ENCODE measurements at regions not wholly inside any gene's neighbourhood (a gene's known extent, or its start where the extent isn't known, plus 50 kb on each side); places are given as distances from the start of the nearest gene placed in this dataset.

DNA sequence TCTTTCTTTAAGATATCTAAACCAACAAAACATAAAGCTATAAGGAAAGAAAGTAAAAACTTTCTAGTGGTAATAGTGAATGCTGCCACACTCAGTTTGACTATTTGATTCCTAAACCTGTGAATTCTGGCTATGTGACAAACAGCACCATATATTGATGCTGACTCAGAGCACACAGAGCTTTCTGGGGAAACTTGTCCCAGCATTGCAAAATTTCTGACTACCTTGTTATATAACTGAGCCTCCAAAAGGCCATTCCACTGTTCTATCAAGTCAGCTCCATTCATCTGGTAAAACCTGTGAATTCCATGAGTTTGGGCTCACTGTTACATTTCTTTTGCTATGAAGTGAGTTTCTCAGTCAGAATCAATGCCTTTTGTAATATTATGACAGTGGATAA, 1229.7 kb downstream of the PCDH18 start:
- DNase-seq (ENCODE audit: low spot score): no peak

DNA sequence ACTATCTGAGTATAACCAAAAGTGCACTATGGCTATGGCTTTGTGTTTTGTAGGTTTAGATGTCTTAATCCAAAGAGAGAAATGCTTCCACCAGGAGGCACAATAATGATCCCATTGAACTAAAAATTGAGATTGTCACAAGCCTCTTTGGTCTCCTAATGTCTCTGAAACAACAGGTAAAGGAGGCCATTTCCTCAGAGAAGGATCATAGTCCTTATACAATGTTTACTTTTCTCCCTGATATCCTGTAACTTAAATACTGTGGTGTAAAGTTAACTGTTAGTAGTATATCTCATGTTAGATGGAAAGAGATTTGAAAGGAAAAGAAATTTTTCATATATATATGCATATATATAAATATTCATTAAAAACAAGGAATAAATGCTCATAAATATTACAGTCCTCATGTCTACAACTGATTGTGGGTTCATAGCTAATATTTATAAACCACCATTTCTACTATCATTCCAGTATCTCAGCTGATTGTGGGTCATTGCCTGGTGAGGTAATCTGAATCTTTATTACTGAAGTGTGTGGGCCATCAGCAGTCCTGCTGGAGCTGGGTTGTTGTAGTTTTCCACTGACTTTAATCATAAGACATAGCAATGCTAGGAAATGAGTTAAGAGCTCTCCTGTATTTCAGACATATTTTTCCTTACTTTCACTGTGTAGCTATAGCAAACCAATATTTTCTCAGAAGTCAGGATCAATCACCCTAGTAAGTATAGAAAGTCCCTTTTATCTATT, 1230.4 kb downstream of the PCDH18 start:
- no peak for DNase-seq (ENCODE audit: low spot score)

DNA sequence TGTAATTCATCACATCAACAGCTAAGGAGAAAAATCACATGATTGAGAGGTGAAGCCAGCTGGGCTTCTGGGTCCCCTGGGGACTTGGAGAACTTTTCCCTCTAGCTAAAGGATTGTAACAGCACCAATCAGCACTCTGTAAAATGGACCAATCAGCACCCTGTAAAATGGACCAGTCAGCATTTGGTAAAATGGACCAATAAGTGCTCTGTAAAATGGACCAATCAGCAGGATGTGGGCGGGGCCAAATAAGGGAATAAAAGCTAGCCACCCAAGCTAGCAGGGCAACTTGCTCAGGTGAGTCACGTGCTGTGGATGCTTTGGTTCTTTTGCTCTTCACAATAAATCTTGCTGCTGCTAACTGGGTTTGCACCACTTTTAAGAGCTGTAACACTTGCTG, 1248.3 kb downstream of the PCDH18 start:
- DNase-seq (ENCODE audit: low spot score): no peak

DNA sequence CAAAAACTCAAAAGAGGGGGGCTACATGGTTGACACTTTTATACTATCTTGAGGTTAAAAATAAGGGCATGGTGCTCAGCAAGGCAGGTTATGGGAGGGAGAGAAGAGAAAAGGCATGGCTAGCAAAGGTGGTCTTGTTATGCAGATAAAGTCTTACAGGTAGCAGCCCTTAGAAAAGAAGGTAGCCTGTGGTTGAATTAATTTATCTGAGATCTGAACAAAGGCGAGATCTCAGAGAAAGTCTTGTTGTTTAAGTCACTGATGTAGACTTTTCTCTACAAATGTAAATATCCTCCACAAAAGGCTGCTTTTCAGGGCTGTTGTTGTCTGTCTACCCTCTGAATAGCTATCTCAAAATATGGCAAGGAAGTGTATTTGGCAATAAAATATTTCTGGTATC, 1250.4 kb downstream of the PCDH18 start:
- no peak for DNase-seq (ENCODE audit: low spot score)

DNA sequence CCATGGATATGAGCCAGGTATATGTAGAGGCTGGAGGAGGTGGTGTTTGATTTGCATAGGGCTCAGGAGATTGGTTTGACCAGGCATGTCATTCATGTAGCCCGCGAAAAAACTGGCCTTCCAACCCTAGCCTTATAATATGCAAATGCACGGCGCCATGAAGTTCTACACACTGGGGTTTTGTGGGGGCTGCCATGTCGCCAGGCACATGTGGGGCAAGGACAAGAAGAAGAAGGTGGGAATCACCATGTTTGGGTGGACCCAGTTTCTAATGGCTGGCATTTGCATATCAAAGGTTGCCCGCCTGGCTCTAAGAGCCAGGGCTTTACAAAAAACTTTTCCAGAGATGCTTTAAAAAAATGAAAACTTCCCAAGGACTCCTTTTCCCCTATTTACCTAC, 1251.0 kb downstream of the PCDH18 start:
- no peak for DNase-seq (ENCODE audit: low spot score)

DNA sequence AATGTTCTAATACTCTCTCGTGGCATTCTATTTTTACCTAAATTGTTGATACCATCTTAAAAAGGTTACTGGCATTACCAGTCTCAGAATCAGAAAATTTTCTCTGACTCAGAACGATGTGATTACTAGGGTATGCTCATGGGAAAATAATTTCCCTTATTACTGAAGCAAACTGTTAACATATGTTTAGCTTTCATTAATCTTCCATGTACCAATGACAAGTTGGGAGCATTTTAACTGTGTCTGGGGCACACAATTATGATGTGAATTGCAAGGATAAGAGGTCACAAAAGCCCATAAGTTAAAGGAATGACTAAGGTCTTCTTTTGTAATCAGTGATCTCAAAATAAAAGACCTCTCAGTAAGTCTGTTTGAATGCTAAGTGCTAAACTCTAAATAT, 1254.6 kb downstream of the PCDH18 start:
- no peak for DNase-seq (ENCODE audit: low spot score)

DNA sequence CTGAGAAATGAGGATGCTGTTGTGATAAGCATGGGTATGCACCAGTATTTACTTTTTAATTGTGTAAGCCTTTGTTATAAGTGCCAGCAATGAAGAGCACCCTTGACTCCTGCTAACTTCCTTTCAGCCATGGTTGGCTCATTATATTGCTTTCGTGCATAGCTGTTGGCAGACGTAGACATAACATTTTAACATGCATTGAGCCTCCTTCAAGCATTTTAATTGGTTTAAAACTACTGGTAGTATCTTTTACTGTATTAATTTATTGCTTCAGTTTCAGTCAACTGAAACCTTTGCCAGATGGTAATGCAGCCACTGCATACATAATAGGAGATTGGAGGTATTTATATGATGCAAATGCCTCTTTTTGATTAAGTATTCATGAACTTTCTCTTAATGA, 1285.4 kb downstream of the PCDH18 start:
- no peak for DNase-seq (ENCODE audit: low spot score)

DNA sequence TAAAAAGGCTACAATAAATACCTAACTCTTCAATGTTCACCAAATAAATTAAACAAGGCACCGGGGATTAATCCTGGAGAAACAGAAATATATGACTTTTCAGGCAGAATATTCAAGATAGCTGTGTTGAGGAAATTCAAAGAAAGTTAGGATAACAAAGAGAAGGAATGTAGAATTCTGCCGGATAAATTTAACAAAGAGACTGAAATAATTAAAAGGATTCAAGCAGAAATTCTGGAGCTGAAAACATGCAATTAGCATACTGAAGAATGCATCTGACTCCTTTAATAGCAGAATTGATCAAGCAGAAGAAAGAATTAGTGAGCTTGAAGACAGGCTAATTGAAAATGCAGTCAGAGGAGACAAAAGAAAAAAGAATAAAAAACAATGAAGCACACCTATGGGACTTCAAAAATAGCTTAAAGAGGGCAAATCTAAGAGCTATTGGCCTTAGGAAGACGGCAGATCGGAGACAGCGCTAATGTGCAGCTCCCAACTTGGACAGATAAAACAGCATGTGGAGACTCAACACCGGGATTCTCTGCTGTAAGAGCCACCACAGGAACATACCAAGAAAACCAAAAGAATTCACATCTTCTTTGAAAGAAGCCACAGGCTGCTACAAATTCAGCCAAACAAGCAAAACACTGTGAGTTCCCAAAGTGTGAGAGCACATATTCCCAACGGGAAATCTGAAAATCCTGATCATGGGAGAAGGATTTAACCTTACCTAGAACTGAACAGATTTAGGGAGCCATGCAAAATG, 1290.9 kb downstream of the PCDH18 start:
- no peak for DNase-seq (ENCODE audit: low spot score)

DNA sequence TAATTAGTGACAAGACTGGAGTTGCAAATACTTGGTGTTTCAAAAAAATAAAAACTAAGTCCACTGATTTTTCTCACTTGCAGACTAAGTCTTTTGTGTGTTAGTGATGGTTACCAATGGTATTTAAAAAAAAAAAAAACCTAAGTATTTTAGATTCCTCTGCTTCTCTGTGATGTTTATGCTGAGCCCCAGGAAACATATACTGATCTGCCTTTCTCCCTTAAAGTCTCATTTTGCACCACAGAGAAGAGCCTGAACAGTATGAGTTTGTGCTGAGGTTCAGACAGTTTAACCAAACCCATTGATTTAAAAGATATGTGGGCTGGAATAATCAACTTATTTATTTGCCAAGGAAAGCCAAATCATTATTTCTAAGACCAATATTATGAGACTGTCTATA, 1305.0 kb downstream of the PCDH18 start:
- no peak for DNase-seq (ENCODE audit: low spot score)

DNA sequence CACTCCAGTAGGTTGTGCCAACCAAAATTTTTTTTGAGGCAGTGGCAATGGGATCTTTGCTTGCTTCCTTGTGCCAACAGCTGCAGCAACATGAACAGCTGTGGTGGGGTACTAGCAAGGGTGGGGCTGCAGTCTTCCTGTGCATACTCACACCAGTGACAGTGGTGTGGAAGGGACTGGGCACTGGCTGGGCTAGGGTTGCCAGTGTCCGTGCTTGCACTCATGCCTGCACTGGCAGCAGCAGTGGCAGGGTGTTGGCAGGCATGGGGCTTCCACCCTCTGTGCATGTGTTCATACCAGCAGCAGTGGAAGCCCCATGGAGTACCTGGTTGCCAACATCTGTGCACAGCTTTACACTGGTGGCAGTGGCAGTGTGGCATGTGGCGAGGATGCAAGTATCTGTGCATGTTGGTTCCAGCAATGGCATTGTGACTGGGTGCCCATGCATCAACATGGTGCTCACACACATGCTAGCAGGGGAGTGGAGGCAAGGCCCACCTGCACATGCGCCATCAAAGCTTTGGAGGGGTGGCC, 1312.6 kb downstream of the PCDH18 start:
- DNase-seq (ENCODE audit: low spot score): no peak

DNA sequence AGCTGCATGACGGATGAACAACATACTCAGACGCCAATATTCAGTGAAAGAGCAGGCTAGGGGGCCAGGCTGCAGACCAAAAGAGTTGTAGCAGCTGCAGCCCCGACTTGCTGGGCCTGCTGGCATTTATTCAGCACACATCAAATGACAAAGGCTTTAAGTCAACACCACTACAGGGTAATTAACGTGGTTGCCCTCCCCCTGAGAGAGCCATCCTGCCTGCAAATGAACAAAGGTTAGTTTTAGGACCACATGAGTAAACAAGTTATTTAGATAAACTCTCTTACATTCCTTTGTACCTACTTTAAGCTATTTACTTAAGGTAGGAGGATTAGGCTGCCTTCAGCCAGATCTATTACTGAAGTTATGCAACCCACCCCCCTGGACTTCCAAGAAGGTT, 1329.1 kb downstream of the PCDH18 start:
- DNase-seq (ENCODE audit: low spot score): no peak

DNA sequence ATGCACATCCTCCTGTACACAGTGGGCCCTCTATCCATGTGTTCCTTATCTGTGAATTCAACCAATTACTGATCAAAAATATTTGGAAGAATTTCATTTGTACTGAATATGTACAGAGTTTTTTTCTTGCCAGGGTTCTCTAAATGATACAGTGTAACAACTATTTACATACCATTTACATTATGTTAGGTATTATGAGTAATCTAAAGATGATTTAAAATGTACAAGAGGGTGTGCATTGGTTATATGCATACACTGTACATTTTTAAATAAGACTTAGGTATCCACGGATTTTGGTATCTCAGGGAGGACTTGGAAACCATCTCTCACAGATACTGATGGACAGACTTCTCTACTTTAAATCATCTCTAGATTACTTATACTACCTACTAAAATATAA, 1333.9 kb downstream of the PCDH18 start:
- no peak for DNase-seq (ENCODE audit: low spot score)

DNA sequence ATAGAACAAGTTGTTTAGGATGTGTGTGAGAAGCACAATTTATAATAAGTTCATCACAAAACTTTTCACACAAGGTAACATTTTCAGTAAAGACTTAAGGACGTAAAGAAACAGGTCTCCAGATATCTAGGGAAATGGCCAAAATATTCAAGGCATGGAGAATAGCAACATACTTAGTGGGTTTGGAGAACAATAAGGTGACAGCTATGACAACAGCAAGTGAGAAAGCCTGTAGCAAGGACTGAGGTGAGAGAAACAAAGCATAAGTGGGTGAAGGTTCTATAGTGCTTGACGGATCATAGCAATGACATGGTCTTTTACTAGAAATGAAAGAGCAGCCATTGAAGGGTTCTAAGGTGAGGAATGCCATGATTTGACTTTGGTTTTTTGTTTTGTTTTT, 1337.3 kb downstream of the PCDH18 start:
- DNase-seq (ENCODE audit: low spot score): no peak

DNA sequence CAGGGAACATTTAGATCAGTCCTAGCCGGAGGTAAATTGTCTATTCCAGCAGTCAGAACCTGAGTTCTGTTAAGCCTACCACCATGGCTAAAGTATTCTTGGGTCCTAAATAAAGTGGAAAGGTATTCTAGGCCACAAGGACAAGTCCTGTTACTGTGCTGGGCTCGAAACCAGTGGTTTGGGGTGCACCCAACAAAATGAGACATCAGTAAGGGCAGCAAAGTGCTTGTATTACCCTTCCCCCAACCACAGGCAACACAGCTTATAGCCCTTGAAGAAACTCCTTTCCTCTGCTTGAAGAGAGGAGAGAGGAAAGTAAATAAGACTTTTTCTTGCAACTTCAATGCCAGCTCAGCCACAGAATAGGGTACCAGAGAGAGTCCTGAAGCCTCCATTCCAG, 1345.6 kb downstream of the PCDH18 start:
- no peak for DNase-seq (ENCODE audit: low spot score)

DNA sequence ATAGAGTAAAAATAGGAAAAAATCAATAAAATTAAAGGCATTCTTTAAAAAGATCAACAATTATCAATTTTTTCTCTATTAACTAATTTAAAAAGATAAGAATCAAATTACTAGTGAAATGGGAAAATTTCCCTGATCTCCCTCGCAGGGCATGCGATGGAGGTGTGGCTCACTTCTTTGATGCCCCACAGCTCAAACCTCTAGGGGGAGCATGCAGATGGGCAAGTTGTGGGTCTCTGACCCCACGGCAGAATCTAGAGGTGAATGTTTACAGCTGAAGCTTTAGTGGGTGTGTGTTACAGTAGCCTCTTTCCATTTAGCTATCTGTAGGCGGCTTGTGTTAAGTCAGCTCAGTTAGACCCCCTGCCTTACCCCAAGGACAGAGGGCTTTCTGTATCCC, 1348.8 kb downstream of the PCDH18 start:
- DNase-seq (ENCODE audit: low spot score): no peak

DNA sequence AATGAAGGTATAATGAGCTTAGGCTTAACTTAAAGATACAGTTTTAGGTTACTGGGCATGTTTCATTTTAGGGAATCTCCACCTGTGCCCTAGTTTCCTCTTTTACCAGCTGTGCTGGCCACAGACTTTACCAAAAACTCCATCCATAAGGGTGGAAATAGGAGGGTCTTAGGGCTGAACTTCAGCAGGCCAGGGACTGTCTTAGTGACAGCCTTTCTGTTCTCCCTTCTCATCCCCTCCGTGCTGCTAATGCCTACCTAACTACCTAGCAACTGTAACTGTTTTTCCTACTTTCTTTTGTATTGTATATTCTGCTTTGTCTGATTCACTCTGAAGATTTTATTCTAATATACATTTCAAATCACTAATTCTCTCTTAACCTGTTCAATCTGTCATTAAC, 1375.3 kb downstream of the PCDH18 start:
- DNase-seq (ENCODE audit: low spot score): no peak

DNA sequence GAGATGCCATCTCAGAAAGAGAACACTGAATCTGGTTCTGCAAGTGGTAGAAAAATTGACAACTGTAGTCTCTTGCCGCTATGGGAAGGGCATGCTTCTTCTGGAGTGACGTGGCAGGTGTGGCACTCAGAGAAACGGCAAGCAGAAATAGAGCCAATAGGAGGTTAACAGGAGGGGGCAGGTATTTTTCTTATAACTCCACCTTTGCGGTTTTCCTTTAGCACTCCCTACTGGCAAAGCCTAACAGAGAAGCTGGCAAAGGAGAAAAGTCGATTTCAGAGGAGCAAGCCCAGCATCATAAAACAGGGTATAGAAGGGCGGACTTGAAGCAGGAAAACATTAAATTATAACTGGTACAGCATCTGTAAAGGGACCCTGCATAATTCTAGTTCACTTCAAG, 1382.2 kb downstream of the PCDH18 start:
- DNase-seq (ENCODE audit: low spot score): no peak

DNA sequence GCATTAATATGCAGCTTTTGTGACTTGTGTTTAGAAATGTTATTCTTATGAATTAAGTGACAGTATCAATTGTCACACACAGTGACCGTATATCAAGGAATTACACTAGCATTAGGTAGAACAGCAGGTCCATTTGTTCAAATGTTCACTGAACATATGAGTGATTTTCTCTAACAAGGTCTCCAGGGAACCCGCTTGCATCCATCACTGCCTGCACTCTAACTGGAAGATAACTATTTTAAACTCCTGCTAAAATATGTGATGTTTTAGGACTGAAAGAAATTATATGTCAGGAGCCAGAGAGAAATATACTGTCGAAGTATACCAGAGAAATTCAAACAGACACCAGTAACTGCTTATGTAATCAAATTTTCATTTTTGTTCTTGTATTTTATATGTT, 1395.7 kb downstream of the PCDH18 start:
- no peak for DNase-seq (ENCODE audit: low spot score)

DNA sequence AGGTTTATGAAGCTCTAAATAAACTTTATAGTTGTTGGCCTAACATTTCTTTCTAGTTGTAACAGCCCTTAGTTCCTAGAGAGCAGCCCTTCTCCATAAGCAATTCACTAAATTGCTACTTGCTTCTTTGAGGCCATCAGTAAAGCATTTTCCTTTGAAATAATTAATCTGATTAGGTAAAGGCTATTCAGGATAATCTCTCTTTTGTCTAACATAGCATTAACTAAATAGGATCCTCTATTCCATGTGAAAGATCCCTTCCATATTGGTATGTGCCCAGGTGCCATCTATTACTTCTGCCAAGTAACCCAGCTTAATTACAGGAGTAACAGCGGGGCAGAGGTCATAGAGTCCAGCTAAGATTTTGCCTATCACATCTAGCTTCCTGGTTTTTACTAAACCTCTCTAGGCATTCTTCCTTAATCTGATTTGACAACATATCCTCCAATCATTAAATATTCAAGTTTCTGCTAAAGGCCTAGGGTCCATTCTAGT, 1408.0 kb downstream of the PCDH18 start:
- DNase-seq (ENCODE audit: low spot score): no peak

DNA sequence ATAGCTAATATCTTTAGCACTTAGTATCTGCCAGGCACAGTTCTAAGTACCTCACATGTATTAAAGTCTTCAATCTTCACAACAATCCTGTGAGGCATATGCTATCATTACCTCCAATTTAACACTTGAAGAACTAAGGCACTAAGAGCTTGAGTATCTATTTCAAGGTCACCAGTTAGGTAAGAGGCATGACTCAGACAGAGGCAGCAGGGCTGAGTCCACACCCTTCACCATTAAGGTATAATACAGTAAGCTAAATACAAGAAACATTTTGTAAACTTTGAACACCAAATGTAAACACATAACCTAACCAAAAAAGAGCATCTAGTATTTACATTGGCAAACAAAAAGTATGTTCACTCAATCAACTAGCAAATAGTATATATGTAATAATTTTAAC, 1410.9 kb downstream of the PCDH18 start:
- no peak for DNase-seq (ENCODE audit: low spot score)

DNA sequence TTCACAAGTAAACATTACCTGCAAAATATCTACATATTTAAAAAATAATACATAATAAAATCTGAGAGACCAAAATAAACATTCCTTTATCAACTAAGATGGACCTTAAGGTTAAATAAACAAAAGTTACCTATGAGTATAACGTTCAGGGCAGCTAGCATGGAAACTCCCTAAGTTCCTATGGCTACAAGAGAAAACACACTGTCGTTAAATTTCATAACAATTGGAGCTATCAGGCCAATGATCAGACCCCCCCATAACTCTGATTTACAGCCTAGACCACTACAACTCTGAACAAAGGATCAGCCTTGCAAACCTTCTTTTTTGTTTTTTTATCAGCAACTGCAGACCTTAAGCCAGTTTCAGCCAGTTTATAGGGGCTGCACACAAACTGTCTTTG, 1418.4 kb downstream of the PCDH18 start:
- DNase-seq (ENCODE audit: low spot score): no peak

DNA sequence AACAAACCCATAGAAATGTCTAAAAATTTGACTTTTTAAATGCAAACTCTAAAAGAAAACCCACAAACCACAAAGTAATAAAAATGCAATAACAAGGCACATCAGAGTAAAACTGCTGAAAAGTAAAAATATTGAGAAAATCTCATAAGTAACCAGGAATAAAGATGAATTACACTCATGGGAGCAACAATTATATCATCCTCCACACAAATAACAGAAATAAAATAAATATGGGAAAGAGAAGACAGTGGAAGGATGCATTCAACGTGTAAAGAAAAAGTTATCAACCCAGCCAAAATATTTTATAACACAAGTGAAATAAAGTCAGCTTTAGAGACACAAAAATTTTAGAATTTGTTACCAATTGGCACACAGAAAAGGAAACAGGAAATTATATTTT, 1420.2 kb downstream of the PCDH18 start:
- DNase-seq (ENCODE audit: low spot score): no peak

DNA sequence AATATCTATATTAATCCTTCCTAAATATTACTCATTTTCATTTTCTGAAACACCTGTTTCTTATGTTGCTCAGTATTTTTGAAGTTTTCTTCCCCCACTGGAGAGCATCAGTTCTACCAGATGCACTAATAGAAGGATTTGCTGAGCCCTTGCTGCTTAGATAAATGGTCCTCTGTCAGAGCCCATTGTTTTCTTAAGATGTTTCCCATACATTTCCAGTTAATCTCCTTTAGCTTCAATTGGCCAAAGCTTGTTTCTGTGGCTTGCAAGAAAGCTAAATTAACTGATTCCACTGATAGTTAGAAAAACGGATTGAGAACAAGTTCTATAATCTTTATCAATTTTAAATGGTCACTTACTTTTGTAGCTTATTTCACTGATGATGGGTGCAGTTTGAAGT, 1425.5 kb downstream of the PCDH18 start:
- DNase-seq (ENCODE audit: low spot score): no peak
